K562 (cell line): ENCODE measurements at regions not wholly inside any gene's neighbourhood (a gene's known extent, or its start where the extent isn't known, plus 50 kb on each side); places are given as distances from the start of the nearest gene placed in this dataset.

Experiments
- CBFA2T3 ChIP-seq: fragments of 450-650 bp; IDR thresholded peaks from 2 replicates; pipeline ENCODE4 v1.6.1; 2017
- CREB1 ChIP-seq, 2 experiments: sonication (generic) in 1 of 2; formaldehyde crosslinking in 1 of 2; IDR thresholded peaks; 2 replicates each; pipeline versions ENCODE4 v1.6.1 to v1.8.0; 2012 to 2022; ENCODE audit warnings: inconsistent platforms in 1 of 2, mild to moderate bottlenecking in 1 of 2, missing genetic modification reagents in 1 of 2, moderate library complexity in 1 of 2
- HDAC8 ChIP-seq: fragments of 450-650 bp; IDR thresholded peaks from 2 replicates; pipeline ENCODE4 v1.6.1; 2016; ENCODE audit warnings: mild to moderate bottlenecking, missing genetic modification characterization, moderate library complexity, missing compliant biosample characterization
- HIVEP1 ChIP-seq: fragments of 250-450 bp; sonication (Bioruptor Pico); IDR thresholded peaks from 2 replicates; pipeline ENCODE4 v1.4.0; 2020; ENCODE audit warnings: mild to moderate bottlenecking
- HMGN3 ChIP-seq: IDR thresholded peaks from 2 replicates; pipeline ENCODE4 v1.6.1; 2011; ENCODE audit warnings: borderline replicate concordance, low read depth, mild to moderate bottlenecking, mixed read lengths, low read length; ENCODE audit not compliant: insufficient read length; ENCODE audit errors: extremely low read depth
- KAT7 ChIP-seq: sonication (generic); formaldehyde crosslinking; IDR thresholded peaks from 2 replicates; pipeline ENCODE4 v1.8.0; 2022; ENCODE audit warnings: missing genetic modification reagents, mild to moderate bottlenecking, borderline replicate concordance
- MAFK ChIP-seq: IDR thresholded peaks from 2 replicates; pipeline ENCODE4 v1.6.1; 2011; ENCODE audit warnings: low read length, improper control_type of control experiment
- MCM2 ChIP-seq: fragments of 450-650 bp; IDR thresholded peaks from 2 replicates; pipeline ENCODE4 v1.6.1; 2017; ENCODE audit warnings: low read depth, mild to moderate bottlenecking
- MYNN ChIP-seq, 2 experiments: sonication (generic); formaldehyde crosslinking in 1 of 2; IDR thresholded peaks; 2 replicates each; pipeline versions ENCODE4 v1.5.0 to v1.6.1; 2016 to 2020; ENCODE audit warnings: antibody characterized with exemption in 1 of 2, missing genetic modification reagents in 1 of 2
- NFIX ChIP-seq: fragments of 250-450 bp; sonication (Bioruptor Pico); IDR thresholded peaks from 2 replicates; pipeline ENCODE4 v1.4.0; 2020; ENCODE audit warnings: low read depth, mild to moderate bottlenecking, moderate library complexity
- NFRKB ChIP-seq: fragments of 450-650 bp; IDR thresholded peaks from 2 replicates; pipeline ENCODE4 v1.6.1; 2016; ENCODE audit warnings: low read depth
- PHF20 ChIP-seq: fragments of 450-650 bp; IDR thresholded peaks from 2 replicates; pipeline ENCODE4 v1.6.1; 2018; ENCODE audit not compliant: partially characterized antibody
- PHF8 ChIP-seq: fragments of 200-600 bp; sonication (generic); IDR thresholded peaks from 2 replicates; pipeline ENCODE4 v1.6.1; 2012; ENCODE audit warnings: mixed run types, mild to moderate bottlenecking, inconsistent platforms, low read length, moderate library complexity, borderline replicate concordance
- RCOR1 ChIP-seq, 2 experiments: IDR thresholded peaks; 2 replicates each; pipeline ENCODE4 v1.6.1; 2012; ENCODE audit warnings: low read depth in 2 of 2, low read length in 2 of 2, borderline replicate concordance in 1 of 2, improper control_type of control experiment in 1 of 2
- STAT5B ChIP-seq: fragments of 250-450 bp; sonication (Bioruptor Pico); IDR thresholded peaks from 2 replicates; pipeline ENCODE4 v1.8.0; 2021; ENCODE audit warnings: mild to moderate bottlenecking, inconsistent platforms
- XRCC3 ChIP-seq: fragments of 450-650 bp; IDR thresholded peaks from 2 replicates; pipeline ENCODE4 v1.6.1; 2017; ENCODE audit warnings: mild to moderate bottlenecking, moderate library complexity
- ZHX1 ChIP-seq: fragments of 150-350 bp; conservative IDR thresholded peaks from 2 replicates; pipeline ENCODE4 v1.6.1; 2014; ENCODE audit warnings: low read length
- ZNF134 ChIP-seq: fragments of 250-450 bp; sonication (Bioruptor Pico); conservative IDR thresholded peaks from 2 replicates; pipeline ENCODE4 v1.4.0; 2020
- ZNF253 ChIP-seq: fragments of 250-450 bp; sonication (Bioruptor Pico); conservative IDR thresholded peaks from 2 replicates; pipeline ENCODE4 v1.6.1; 2021; ENCODE audit warnings: mild to moderate bottlenecking
- TF ChIP-seq, protein P1 (sequence below): fragments of 450-650 bp; IDR thresholded peaks from one replicate; pipeline ENCODE4 v1.6.1; 2018; ENCODE audit warnings: mild to moderate bottlenecking, moderate library complexity; ENCODE audit not compliant: partially characterized antibody
- TF ChIP-seq, protein P2 (sequence below): fragments of 250-450 bp; sonication (Bioruptor Pico); IDR thresholded peaks from 2 replicates; pipeline ENCODE4 v1.6.1; 2021; ENCODE audit warnings: mild to moderate bottlenecking

DNA sequence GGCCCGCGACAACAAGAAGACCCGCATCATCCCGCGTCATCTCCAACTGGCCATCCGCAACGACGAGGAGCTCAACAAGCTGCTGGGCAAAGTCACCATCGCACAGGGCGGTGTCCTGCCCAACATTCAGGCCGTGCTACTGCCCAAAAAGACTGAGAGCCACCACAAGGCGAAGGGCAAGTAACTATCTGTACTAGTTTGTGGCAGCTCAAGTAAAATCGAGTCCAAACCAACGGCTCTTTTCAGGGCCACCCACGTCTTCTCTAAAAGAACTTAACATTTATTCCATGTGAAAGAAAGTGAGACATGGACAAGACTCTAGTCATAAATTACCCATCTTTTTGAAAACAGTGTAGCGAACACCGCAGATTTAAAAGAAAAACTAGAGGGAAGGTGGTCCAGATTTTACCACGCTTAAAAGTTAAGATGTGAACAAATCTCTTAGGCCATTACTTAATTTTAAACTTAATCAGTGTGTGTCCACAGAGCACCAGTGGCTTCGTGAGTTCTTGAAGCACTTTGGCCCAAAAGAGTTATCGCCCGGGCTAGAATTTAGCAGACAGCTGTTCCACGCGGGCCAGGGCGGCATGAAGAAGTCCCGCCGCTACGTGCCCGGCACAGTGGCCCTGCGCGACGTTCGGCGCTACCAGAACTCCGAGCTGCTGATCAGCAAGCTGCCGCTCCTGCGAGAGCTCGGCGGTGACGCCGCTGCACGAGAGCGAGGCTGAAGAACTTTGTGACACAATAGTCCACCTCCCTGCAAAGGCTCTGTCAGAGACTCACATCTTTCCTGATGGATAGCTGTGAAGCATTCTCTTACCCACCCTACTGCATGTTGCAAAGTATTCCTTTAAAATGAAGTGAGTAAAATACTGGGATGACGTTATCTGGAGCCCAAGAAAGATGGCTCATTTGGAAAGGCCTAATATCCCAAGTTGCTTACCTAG is 113.9 kb upstream of the PRSS16 start (continued):
- TF ChIP-seq MAFK (no peak), PHF20 (no peak), CBFA2T3 (no peak), HMGN3 (peak; percentile 92), CREB1 (IDR thresholded peaks at IDR 0.05) (peak; percentile 54; the same call in 1 of the 2 replicates), CREB1 (CRISPR knock-in tag; IDR thresholded peaks at IDR 0.05) (peak; percentile 74), MYNN (IDR thresholded peaks at IDR 0.05) (peak; percentile 33; the same call in 1 of the 2 replicates), MYNN (CRISPR knock-in tag; IDR thresholded peaks at IDR 0.05) (no peak), HIVEP1 (CRISPR knock-in tag) (0 out of 2 replicates have a peak, but pooled peaks have one; percentile 40), RCOR1 (IDR thresholded peaks at IDR 0.05; ENCODE audit: borderline replicate concordance in 1 of 2, low read depth in 2 of 2, low read length in 2 of 2) (0 out of 4 replicates have a peak, but pooled peaks of 1 of the 2 experiments have one; percentile 30), ZNF134 (CRISPR knock-in tag) (0 out of 2 replicates have a peak, but pooled peaks have one; percentile 48), PHF8 (peak; percentile 13; the same call in 1 of the 2 replicates), ZHX1 (no peak), MCM2 (no peak), STAT5B (CRISPR knock-in tag) (no peak), HDAC8 (tag) (no peak), ZNF253 (peak; percentile 95), NFIX (CRISPR knock-in tag) (no peak), XRCC3 (peak; percentile 90), NFRKB (no peak), KAT7 (CRISPR knock-in tag) (peak; percentile 90)
- TF ChIP-seq, protein P1, sequence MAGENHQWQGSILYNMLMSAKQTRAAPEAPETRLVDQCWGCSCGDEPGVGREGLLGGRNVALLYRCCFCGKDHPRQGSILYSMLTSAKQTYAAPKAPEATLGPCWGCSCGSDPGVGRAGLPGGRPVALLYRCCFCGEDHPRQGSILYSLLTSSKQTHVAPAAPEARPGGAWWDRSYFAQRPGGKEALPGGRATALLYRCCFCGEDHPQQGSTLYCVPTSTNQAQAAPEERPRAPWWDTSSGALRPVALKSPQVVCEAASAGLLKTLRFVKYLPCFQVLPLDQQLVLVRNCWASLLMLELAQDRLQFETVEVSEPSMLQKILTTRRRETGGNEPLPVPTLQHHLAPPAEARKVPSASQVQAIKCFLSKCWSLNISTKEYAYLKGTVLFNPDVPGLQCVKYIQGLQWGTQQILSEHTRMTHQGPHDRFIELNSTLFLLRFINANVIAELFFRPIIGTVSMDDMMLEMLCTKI, result no peak
- TF ChIP-seq, protein P2, sequence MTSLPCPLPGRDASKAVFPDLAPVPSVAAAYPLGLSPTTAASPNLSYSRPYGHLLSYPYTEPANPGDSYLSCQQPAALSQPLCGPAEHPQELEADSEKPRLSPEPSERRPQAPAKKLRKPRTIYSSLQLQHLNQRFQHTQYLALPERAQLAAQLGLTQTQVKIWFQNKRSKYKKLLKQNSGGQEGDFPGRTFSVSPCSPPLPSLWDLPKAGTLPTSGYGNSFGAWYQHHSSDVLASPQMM (CRISPR knock-in tag), result peak; percentile 92
